CD4-positive, alpha-beta T cell (primary cell): ENCODE measurements at regions not wholly inside any gene's neighbourhood (a gene's known extent, or its start where the extent isn't known, plus 50 kb on each side); places are given as distances from the start of the nearest gene placed in this dataset.

ENCODE experiments used
- ATAC-seq: fragments of 200-7000 bp; cut with Tn5 transposase; one replicate; pipeline ENCODE4 v1.10.0; 2022; ENCODE audit warnings: mild to moderate bottlenecking; ENCODE audit not compliant: poor library complexity
- CTCF ChIA-PET: fragments of 350-600 bp; sonication (Branson Sonifier 250); formaldehyde crosslinking; loops from one replicate; lab custom pipeline; 2021; ENCODE audit warnings: antibody characterized with exemption, inconsistent platforms; lab: Charles Lee
- POLR2A ChIA-PET: fragments of 350-600 bp; sonication (Branson Sonifier 250); formaldehyde crosslinking; loops from one replicate; lab custom pipeline; 2021; ENCODE audit warnings: antibody characterized with exemption, inconsistent platforms; lab: Charles Lee
- DNase-seq, 14 experiments: peaks; one replicate each; pipeline ENCODE4 v3.0.0-alpha.2; 2013 to 2020; ENCODE audit warnings: mixed read lengths in 2 of 14
- H3K27ac ChIP-seq, 2 donors: one replicate each; pipeline versions ENCODE4 v1.5.1 to v1.7.0; 2013; ENCODE audit warnings: low read length in 2 of 2, low read depth in 1 of 2, mild to moderate bottlenecking in 1 of 2
- H3K27me3 ChIP-seq, 2 experiments: 1 replicate in 1 of 2; 2 replicates in 1 of 2; pipeline versions ENCODE4 v1.6.1 to v1.7.0; 2013; ENCODE audit warnings: low read length in 2 of 2, control low read depth in 1 of 2, mild to moderate bottlenecking in 1 of 2, moderate library complexity in 1 of 2; ENCODE audit not compliant: insufficient read depth in 2 of 2, control insufficient read depth in 1 of 2
- H3K36me3 ChIP-seq: one replicate; pipeline ENCODE4 v1.6.1; 2013; ENCODE audit warnings: low read length, control low read depth; ENCODE audit not compliant: insufficient read depth
- H3K4me1 ChIP-seq: one replicate; pipeline ENCODE4 v1.6.1; 2013; ENCODE audit warnings: low read length, control low read depth; ENCODE audit not compliant: insufficient read depth
- H3K4me3 ChIP-seq: one replicate; pipeline ENCODE4 v1.5.1; 2013; ENCODE audit warnings: mild to moderate bottlenecking, low read length, moderate library complexity
- H3K9me3 ChIP-seq, 2 experiments: 1 replicate in 1 of 2; 2 replicates in 1 of 2; pipeline versions ENCODE4 v1.6.1 to v1.7.0; 2013; ENCODE audit warnings: low read length in 2 of 2, mild to moderate bottlenecking in 2 of 2, control low read depth in 1 of 2, moderate library complexity in 1 of 2; ENCODE audit not compliant: control insufficient read depth in 1 of 2, insufficient read depth in 1 of 2
- H3K27ac Mint-ChIP-seq: one replicate; pipeline ENCODE4 v1.8.0; 2020; ENCODE audit warnings: mixed read lengths
- H3K27me3 Mint-ChIP-seq: one replicate; pipeline ENCODE4 v1.8.0; 2021; ENCODE audit warnings: mixed read lengths
- H3K36me3 Mint-ChIP-seq: one replicate; pipeline ENCODE4 v1.8.0; 2021; ENCODE audit warnings: low read depth, mixed read lengths
- H3K4me1 Mint-ChIP-seq: one replicate; pipeline ENCODE4 v1.8.0; 2021; ENCODE audit warnings: low read depth, mixed read lengths
- H3K4me3 Mint-ChIP-seq: one replicate; pipeline ENCODE4 v1.8.0; 2020; ENCODE audit warnings: mild to moderate bottlenecking, mixed read lengths
- H3K9me3 Mint-ChIP-seq: one replicate; pipeline ENCODE4 v1.8.0; 2020; ENCODE audit warnings: mixed read lengths
- CTCF ChIP-seq: fragments of 200-600 bp; IDR thresholded peaks from one replicate; pipeline ENCODE4 v1.8.0; 2022; ENCODE audit warnings: antibody characterized with exemption, mild to moderate bottlenecking
- intact Hi-C, 2 experiments: fragments of 100-400 bp; cut with DNase I in 1 of 2; cut with micrococcal nuclease in 1 of 2; formaldehyde crosslinking; loops; one replicate each; pipeline versions ENCODE4 v1.15.1 to v1.9.0; 2023 to 2025; cut with DNase I, micrococcal nuclease

GRCh38 chr15:93823971-93824913 is 407.1 kb upstream of the MCTP2 start:
- ChIA-PET CTCF (no interaction called here), POLR2A (no interaction called here)
- Histone ChIP-seq H3K4me1 (no peaks in the 10 kb centered on the region), H3K4me3 (no peak overlapping the region), H3K9me3 (peaks cover 0 to 3% of the 10 kb centered on the region in 2 experiments), H3K27ac (no peak overlapping the region), H3K36me3 (no peaks in the 10 kb centered on the region), H3K27me3 (no peaks in the 10 kb centered on the region)
- ATAC-seq (no peak), DNase-seq (no peak)
- Mint-ChIP-seq H3K9me3 (no peaks in the 10 kb centered on the region), H3K36me3 (no peaks in the 10 kb centered on the region), H3K4me1 (no peaks in the 10 kb centered on the region), H3K27ac (no peak overlapping the region), H3K4me3 (no peak overlapping the region), H3K27me3 (no peaks in the 10 kb centered on the region)
- TF ChIP-seq CTCF, result no peak
- intact Hi-C loops, result no loop called here

- no peaks in the 10 kb centered on the region for H3K9me3 ChIP-seq
- ATAC-seq, result no peak
These were observed 410.8 kb upstream of the MCTP2 start for GRCh38 chr15:93820566-93820965.

GRCh38 chr15:93819826-93820225 is 411.5 kb upstream of the MCTP2 start:
- DNase-seq (no peak), ATAC-seq (no peak)
- Mint-ChIP-seq H3K27ac (no peak overlapping the region), H3K4me3 (no peak overlapping the region), H3K9me3 (peaks cover 2% of the 10 kb centered on the region), H3K4me1 (no peaks in the 10 kb centered on the region), H3K36me3 (no peaks in the 10 kb centered on the region), H3K27me3 (no peaks in the 10 kb centered on the region)
- H3K27me3 ChIP-seq, result no peaks in the 10 kb centered on the region
- H3K4me3 ChIP-seq, result no peak overlapping the region
- TF ChIP-seq CTCF, result no peak
- H3K36me3 ChIP-seq, result no peaks in the 10 kb centered on the region
- CTCF ChIA-PET, result no interaction called here
- intact Hi-C loops, result no loop called here
- no peaks in the 10 kb centered on the region for H3K9me3 ChIP-seq
- H3K27ac ChIP-seq, result no peak overlapping the region
- H3K4me1 ChIP-seq, result no peaks in the 10 kb centered on the region
- POLR2A ChIA-PET, result no interaction called here

More at GRCh38 chr15:93820566-93820965, 410.8 kb upstream of the MCTP2 start:
- Histone ChIP-seq H3K36me3 (no peaks in the 10 kb centered on the region), H3K4me3 (no peak overlapping the region), H3K4me1 (no peaks in the 10 kb centered on the region), H3K27me3 (no peaks in the 10 kb centered on the region), H3K27ac (no peak overlapping the region)
- no peak overlapping the region for H3K4me3 Mint-ChIP-seq
- peaks cover 2% of the 10 kb centered on the region for H3K9me3 Mint-ChIP-seq
- no peaks in the 10 kb centered on the region for H3K36me3 Mint-ChIP-seq
- no peak for TF ChIP-seq CTCF
- no peak for DNase-seq
- ChIA-PET POLR2A (no interaction called here), CTCF (interaction anchor here (0.6 kb wide), 1 partner anchor 50 kb away, joined by 7 read pairs; no protein-coding TSS in a partner anchor)
- no peak overlapping the region for H3K27ac Mint-ChIP-seq
- no peaks in the 10 kb centered on the region for H3K27me3 Mint-ChIP-seq
- intact Hi-C loops, result no loop called here
- no peaks in the 10 kb centered on the region for H3K4me1 Mint-ChIP-seq
